Fibroblast of peridontal ligament (primary cell): ENCODE measurements at regions not wholly inside any gene's neighbourhood (a gene's known extent, or its start where the extent isn't known, plus 50 kb on each side); places are given as distances from the start of the nearest gene placed in this dataset.
A peak's percentile ranks its signal among the peaks of the same experiment; 100 is the strongest.
"Not testable (repeated sequence)": the region's sequence is repeated elsewhere in the genome, so short reads cannot be mapped to it uniquely, and the experiment has no call there.

ENCODE experiments used
- DNase-seq: peaks from one replicate; pipeline ENCODE4 v3.0.0-alpha.2; 2010; ENCODE audit errors: extremely low read depth

DNA sequence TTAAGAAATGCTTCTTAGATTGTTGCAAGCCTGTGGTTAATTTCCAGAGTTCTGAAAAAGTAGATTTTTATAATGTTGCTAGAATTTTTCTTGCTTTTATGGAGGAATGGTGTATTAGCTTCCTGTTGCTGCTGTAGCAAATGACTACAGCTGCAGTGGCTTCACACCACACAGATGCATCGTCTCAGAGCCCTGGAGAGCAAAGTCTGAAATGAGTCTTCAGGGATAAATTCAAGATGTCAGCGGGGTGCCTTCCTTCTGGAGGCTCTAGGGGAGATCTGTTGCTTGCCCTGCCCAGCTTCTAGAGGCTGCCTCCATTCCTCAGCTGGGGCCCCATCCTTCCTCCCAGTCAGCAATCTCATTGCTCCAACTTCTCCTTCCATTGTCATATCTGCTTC, 187.8 kb downstream of the ZNF516 start:
- DNase-seq = no peak

DNA sequence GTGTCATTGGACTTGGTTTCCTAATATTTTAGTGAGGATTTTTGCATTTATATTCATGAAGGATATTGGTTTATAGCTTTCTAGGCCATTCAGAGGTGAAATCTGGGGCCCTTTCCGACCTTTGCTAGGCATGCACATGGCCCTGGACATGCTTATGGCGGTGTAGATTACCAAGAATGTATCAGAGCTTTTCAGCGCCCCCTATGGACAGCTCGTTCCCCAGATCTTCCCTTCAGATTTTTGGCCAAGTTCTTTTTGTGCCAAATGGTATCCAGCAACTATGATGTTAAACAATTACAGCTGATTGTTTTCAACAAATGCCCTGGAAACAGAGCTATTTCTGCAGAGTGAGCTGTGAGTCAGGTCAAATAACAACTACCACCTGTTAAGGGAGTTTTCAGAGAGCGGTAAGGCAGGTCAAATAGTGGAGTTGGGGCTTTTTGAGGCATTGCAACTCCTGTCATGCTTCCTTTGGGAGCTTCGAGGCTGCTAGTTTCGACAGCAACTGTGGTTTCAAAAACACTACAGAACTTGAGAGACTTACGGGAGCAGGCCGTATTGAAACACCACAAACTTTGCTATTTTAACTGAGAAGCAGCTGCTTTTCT, 188.3 kb downstream of the ZNF516 start:
- no peak for DNase-seq

DNA sequence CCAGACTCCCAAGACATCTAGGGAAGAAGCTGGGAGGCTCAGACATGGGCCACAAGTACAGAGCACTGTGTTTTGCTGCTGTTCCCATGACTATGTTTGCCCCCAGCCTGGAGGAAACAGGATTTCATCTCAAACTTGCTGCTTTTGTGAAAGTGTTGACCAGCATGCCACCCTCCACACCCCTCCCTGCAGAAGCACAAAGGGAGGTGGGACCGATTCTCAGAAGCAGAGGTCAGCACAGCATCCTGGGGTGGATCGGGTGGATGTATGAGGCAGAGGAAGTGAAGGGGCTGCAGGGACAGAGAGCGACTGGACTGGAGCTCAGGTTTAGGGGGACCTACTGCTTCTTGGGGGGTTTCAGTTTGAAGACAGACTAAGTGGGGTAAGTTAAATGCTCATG, 209.2 kb downstream of the ZNF516 start:
- no peak for DNase-seq

DNA sequence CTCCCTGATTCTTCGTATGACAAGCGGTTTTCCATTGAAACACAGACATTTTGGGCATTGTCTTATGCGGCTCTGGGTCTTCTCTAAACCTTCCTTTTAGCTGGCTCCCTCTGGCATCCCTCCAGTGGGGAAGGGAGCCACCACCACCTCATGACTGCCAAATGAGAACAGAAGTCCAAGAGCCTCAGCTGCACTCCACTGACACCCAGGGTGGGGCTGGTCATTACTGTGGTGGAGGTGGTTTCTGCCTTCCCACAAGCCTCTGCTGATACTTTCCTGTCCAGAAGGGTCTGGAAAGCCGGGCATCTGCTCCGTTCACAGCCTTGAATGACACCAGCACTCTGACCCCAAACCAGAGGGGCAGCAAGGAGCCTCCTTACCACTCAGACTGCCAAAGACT, 213.5 kb downstream of the ZNF516 start:
- no peak for DNase-seq

DNA sequence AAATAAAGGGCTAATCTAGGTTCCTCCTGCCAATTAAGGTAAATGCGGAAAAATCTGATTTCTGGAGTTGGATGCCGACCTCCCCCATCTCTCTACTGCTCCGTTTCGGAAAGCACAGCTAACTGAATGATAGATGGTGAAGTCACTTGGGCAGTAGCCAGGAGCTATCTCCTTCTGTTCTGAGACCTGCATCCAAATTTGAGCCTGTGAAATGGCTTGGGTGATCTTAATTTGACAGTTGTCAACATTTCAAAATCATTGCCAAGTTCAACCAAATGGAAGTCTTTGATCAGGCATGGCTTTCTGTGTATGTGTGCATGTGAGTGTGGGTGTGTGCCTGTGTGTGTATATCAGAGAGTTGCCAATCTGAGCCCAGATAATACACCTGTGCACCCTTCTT, 217.2 kb downstream of the ZNF516 start:
- no peak for DNase-seq

DNA sequence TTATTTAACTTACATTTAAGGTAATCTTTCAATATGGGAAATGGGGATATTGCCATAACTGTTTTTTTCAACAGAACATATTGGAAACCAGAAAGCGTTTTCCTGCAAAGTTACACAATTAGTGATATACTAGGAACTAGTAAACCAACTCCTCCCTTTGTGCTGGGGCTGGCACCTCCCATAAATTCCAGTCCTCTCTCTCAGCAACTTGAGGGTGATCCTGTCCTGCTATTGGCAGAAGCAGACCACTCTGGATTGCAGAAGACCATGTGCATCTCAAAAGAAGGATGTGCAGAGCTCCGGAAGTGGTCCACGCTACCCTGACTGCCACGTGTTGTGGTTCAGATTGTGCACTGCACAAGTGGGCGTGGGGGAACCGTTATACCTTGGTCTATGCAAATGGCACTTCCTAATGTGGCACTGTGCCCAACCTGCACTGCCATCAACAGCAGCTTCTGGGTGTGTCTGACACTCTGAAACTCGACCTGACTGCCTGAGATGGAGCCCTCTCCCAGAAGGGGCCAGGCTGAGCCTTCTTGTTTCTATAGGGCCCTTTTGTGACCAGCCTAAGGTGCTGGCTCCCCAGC, 219.2 kb downstream of the ZNF516 start:
- no peak for DNase-seq

DNA sequence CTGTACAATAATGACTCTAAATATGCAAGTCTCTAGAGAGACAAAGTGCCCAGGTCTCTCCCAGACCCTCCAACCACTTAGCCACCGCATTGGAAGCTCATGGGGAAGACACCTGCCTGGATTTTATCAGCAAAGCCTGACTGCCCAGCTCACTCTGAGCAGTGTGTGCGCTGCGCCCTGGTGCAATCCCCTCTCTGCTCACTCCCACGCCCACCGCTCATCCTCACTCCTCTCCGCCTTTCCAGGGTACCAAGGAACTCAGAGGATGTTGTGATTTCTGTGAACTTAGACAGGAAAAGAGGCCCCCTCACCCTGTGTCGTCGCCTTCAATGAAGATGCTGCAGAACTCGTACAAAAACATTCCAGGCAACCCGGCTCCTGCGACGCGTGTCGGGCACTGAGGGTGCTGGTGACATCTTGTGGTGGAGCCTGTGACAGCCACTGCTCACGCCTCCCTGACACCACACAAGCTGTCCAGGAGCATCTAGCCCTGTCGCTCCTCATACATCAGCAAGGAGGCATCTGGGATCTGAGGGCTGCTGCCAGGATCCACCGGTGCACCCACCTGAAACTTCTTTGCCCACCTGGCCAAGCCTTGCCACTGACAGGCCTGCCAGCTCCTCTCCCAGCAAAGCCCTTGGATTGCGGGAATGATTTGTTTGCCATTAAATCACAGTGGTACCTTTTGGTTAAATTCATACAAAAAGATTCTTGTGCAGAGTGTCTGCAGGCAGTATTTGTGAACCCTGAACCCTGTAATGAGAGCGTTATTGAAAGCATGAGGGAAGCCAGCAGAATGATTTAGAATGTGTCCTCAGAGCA, 220.4 kb downstream of the ZNF516 start:
- DNase-seq = no peak

DNA sequence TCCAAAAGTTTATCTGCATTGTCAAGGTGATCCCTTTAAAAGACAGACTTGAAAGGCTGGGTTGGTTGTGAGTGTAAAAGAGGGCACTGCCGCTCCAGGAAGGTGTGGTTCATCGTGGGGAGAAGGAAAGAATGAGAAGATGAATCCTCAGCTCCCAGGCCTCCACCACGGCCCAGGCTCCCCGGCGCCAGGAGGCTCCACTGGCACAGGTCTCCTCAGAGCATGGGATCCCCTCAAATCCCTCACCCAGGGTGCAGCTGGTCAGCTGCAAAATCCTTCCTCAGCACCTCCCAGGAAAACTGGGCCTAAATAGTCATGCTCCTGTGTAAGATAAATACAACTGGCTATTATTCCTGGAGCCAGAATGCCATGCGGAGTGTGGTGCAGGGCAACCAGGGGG, 221.1 kb downstream of the ZNF516 start:
- no peak for DNase-seq

DNA sequence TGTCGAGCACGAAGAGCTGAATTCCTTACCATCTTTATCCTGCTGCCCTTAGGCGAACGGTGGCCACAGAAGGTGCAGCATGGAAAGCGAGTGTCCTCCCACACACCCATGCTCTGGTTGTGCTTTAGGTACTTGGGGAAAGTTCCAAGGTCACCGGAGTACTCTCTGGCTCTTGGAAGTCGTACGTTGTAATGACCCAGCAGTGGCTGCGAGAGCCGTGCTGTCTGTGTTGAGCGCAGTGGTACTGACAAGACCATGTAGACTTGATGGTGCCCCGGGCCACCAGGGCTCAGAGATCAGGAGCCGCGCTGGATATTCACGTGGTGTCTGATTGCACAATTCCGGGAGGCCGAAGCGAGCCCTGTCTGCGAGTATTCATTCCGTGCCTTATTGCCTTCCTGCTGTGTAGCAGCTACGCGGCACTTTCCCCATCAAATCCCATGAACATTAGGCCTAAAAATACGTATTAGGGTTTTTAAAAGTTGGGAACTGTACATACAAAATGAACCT, 222.0 kb downstream of the ZNF516 start:
- DNase-seq = no peak

DNA sequence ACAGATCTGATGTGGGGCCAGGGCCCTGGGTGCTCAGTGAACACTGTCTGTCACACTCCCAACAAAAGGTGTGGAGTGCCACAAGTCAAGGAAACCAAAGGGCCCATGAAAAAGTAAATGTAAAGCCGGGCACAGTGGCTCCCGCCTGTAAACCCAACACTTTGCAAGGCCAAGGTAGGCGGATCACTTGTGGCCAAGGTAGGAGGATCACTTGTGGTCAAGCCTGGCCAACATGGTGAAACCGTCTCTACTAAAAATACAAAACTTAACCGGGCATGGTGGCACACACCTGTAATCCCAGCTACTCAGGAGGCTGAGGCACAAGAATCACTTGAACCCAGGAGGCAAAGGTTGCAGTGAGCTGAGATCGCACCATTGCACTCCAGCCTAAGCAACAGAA, 227.6 kb downstream of the ZNF516 start:
- DNase-seq = not testable (repeated sequence)

DNA sequence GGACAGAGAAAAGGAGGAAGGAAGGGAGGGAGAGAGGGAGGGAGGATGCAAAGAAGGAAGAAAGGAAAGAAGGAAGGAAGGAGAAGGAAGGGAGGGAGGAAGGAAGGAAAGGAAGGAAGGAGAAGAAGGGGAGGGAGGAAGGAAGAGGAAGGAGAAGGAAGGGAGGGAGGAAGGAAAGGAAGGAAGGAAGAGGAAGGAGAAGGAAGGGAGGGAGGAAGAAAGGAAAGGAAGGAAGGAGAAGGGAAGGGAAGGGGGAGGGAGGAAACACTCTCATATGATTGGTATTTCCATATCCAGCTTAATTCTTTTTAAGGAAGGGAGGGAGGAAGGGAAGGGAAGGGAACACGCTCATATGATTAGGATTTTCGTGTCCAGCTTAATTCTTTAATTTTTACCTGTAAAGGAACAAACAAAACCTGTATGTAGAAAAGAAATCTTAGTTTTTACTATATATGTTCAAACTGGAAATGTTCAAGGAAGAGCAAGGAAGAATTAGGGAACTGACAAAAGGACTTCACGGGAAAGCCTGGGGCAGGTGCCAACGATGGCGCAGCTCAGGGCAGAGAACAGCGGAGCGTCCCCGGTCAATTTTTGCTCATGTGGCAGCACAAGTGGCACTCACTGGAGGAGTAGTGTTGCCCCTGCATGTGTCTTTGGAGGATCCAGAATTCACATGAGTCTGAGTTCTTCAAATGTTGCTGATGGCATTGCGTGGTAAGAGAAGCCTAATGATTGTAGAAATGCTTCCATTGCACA, 228.6 kb downstream of the ZNF516 start:
- DNase-seq = no peak

DNA sequence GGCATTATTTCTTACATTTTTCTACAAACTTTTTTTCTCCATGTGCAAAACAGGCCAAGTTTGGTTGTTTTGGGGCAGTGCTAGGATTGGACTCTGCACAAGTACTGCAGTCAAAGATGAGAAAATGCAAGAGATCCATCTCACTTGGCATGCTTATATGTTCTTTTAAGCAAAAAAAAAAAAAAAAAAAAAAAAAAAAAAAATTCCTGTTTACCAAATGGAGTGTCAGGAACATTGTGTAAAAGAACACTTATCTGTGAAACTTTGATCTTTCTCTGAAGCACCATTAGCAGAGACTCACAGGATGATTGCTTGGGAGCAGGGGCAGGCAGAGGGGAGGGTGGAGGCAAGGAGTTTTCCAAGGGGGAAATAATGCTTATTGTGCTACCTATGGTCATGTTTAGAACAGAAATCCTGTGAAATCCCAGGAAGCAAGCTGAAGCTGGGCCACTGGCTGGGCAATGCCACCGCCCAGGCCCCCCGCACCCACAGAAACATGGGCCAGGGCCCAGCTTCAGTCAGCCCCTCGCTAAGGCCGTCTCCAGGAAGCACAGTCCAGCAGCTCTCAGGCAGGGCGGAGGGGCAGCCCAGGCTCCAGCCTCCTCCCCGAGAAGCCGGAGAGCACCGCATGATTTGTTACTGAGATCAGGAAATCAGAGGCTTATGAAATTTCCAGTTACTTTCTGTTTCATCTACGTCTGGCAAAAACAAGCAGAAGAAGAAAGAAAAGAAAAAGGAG, 229.4 kb downstream of the ZNF516 start:
- DNase-seq = peak; percentile 33

DNA sequence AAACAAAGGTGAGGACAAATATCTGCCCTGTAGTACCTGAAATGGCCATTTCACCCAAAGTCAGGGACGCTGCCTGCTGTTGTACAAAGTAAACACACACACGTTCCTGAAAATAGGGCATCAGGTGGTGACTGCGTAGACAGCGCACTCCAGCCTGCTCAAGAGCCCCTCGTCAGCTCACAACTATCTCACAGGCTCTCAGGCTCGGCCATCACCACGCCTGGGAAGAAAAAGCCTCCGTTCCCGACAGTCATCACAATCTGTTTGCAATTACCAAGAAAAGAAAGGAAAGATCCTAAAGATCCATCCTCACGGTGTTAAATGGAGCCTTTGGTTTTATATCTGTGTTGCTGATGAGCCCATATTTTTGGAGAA, 230.2 kb downstream of the ZNF516 start:
- no peak for DNase-seq

DNA sequence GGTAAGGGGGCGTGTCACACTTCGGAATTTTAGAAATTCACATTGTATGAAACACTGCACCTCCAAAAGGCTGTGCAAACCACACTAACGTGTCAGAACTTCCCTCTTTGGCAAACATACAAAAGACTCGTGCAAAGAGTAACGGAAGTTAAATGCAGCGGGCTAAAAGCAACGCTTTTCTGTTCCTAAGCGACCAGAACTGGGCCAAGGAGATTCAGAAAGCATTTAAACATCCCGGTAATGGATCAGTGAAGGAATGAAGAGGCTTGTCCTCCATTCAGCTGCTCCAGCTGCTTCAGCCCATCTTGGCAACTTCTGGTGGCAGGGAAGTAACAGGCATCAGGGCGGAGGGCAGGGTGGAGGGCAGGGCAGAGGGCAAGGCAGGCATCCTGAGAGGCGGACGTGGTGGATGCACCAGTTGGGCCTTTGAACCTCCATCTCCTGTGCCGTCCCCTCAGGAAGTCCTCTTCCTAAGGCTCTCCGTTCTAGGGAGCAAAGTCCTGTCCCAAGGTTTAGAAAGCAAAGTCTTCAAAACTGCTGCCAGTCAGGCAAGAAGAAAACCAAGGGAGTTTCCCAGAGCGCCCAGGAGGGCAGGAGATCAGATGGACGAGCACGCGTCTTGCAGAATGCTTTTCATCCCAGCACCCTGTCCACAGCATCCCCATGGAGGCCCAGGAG, 230.7 kb downstream of the ZNF516 start:
- DNase-seq = no peak

DNA sequence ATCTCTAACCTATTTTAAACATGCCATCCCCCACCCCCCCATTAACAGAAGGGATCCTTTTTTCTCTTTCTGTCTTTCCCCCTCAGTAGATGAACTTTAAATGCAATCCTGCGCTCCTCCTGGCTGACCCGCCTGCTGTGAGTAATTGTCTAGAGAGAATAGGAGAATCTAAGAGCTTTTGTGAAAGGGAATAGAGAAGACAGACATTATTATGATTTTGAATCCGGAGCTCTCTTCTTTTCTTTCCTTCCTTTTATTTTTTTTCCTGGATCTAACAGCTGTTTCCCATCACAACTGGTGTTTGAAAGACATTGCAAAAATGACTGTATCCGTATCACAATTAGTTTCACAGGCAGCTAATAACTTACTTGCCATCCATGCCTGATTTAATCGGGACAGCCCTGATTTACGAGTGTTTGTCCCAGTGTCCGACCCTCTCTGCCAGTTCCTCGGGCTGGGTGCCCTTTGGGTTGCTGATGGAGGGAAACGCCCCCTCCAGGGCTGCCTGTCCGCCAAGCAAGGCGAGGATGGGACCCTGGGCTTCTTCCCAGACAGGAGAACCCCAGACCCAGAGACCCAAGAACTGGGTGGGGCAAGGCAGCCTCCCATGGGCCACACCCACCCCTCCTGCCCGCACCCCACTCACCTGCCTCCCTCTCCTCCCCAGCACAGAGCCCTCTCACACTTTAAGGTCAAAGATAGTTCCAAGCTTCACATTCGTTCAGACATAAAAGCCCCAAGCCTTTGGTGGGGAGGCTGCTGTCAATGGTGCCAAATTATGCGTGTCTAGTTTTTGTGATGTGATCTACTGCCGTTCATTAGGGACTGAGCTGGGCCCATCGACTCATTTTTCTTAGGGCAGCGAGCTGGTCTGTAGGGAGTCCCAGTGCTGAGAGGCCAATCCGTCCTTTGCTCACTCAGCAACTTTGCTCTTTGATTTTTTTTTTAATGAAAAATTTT, 231.7 kb downstream of the ZNF516 start:
- DNase-seq = no peak

DNA sequence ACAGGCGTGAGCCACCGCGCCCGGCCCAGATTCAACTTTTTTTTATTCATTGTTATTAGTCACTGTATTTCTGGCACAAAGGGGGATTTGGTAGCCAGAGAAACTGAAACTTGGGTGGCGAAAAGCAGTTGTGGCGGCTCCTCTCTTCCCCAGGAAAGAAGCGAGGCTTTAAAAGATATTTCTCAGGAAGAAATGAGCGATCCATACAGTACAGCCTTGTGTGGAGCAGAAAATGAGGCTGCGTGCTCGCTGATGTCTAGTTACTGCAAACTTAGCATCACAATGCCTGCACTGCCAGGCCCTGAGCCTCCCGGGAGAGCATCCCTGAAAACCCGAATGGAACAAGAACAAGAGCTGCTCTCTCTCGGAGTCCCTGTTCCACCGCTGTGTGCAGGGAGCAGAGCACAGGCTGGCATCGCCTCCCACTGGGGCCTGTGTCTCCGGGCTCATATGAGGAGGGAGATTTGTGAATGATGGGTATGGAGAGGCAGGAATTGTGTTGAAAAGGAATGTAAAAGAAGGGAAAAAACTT, 234.0 kb downstream of the ZNF516 start:
- DNase-seq = no peak

DNA sequence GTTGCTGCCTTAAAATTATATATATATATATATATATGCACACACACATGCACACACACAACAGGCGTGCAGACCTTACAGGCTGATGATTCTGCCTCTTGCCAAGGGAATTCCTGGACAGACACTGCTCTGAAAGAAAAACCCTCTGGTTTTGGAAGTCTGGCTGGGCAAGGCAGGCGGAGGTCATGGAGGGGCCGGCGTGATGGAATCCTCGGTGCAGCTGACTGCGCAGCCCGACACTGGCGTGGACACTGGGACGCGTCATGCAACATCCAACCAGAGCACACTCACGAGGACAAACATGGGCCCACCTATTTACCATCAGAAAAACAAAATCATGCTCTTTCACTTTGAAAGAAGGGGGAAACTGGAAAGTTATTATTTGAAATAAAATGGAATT, 235.3 kb downstream of the ZNF516 start:
- DNase-seq = no peak

DNA sequence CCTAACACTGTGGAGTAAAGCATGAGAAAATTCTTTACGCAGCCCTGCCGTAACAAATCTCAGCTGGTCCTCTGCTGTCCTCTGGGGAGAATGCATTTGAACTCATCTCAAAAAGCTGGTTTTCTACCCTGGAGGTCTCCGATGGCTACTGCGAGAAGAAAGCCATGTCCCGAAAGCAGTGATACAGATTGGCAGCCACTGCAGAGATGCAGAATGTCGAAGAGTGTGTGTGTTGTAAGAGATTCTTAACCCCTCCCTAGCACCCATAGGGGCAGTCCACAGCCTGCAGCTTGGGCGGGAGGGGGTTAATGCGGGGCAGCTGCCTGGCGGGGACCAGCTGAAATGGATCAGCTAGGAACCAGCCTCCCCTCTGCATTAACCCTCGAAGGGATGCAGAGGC, 235.9 kb downstream of the ZNF516 start:
- DNase-seq = no peak

DNA sequence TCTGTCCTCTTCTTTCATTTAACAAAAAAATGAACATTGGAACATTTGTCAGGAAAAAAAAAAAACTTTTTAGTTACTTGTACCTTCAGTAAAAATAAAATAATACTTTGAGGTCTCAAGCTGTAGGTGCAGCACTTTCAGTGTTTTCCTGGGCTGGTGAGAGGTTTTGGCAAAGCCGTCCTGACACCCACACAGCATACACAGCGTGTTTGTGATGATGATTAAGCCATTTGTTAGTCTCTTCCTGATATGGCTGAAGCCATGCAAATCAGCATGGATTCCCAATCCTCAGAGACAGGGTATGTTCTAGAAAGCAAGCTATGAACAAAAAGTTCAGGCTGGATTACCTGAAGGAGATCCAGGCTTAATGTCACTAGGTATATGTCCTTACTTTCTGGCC, 236.8 kb downstream of the ZNF516 start:
- DNase-seq = no peak
